GM19324 (cell line): ENCODE measurements at regions not wholly inside any gene's neighbourhood (a gene's known extent, or its start where the extent isn't known, plus 50 kb on each side); places are given as distances from the start of the nearest gene placed in this dataset.
"Not testable (repeated sequence)": the region's sequence is repeated elsewhere in the genome, so short reads cannot be mapped to it uniquely, and the experiment has no call there.

ENCODE experiments used
- ATAC-seq: cut with Tn5 transposase; IDR thresholded peaks from one replicate; pipeline ENCODE4 v1.9.1; 2021; ENCODE audit warnings: mild to moderate bottlenecking, moderate library complexity; ENCODE audit not compliant: unreplicated experiment, low FRiP score

DNA sequence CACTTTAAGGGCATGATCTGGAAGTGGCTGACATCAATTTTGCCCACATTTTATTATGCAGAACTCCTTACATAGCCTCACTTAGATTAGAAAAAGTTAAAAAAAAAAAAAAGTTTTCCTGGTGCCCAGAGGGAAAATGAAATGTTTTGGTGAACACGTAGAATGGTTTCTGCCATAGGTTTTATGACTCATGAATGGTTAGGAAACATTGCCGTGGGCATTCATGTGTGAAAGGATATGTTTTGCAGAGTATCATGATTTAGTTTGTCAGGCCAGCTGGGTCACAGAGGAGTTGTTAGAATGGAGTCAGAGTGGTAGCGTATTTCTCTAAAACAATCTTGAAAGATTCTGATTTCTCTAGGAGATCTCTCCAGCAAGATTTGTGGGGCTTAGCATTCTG lies 133.8 kb downstream of the MRPL57 start:
- ATAC-seq = no peak

DNA sequence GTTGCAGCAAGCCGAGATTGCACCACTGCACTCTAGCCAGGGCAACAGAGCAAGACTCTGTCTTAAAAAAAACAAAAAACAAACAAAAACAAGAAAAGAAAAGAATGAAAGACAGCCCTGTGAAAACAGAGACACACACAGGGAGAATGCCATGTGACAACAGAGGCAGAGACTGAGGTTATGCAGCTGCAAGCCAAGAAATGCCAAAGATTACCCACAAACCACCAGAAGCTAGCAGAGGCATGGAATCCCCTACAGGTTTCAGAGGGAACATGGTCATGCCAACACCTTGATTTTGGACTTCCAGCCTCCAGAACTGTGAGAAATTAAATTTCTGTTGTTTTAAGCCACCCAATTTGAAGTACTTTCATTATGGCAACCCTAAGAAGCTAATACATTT lies 138.5 kb downstream of the MRPL57 start:
- not testable (repeated sequence) for ATAC-seq

DNA sequence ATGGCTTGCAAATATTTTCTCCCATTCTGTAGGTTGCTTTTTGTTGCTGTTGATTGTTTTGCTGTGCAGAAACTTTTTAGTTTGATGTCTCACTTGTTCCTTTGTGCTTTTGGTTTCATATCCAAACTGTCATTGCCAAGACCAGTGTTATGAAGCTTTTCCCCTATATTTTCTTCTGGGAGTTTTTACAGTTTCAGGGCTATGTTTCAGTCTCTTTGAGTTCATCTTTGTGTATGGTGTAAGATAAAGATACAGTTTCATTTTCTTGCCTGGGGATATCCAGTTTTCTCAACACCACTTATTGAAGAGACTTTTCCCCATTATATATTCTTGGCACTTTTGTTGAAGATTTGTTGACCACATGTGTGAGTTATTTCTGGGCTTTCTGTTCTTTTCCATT lies 139.9 kb downstream of the MRPL57 start:
- no peak for ATAC-seq

DNA sequence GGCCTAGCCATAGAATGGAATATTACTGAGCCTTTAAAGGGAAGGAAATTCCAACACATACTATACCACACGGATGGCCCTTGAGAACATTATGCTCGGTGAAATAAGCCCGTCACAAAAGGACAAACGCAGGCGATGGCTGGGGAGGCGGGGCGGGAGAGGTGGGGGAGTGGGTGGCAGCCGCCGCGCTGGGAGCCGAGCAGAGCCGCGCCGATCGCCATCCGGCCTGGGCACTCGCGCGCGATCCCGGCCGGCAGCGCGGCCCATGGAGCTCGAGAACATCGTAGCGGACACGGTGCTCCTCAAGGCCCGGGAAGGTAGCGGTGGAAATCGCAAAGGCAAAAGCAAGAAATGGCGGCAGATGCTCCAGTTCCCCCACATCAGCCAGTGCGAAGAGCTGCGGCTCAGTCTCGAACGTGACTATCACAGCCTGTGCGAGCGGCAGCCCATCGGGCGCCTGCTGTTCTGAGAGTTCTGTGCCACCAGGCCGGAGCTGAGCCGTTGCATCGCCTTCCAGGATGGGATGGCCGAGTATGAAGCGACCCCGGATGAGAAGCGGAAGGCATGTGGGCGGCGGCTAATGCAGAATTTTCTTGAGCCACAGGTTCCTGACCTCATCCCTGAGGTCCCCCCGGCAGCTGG lies 140.1 kb downstream of the ZDHHC20 start:
- no peak for ATAC-seq

DNA sequence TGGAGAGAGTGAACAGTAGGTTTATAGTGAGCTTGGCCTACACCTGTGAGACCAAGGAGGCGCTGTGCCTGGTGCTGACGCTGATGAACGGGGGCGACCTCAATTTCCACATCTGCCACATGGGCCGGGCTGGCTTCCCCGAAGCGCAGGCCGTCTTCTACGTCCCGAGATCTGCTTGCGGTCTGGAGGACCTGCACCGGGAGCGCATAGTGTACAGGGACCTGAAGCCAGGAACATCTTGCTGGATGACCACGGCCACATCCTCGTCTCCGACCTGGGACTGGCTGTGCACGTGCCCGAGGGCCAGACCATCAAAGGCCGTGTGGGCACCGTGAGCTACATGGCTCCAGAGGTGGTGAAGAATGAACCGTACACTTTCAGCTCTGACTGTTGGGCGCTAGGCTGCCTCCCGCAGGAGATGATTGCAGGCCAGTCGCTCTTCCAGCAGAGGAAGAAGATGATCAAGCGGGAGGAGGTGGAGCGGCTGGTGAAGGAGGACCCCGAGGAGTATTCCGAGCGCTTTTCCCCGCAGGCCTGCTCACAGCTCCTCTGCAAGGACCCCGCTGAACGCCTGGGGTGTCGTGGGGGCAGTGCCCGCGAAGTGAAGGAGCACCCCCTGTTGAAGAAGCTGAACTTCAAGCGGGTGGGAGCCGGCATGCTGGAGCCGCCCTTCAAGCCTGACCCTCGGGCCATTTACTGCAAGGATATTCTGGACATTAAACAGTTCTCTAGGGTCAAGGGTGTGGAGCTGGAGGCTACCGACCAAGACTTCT lies 139.0 kb downstream of the ZDHHC20 start:
- ATAC-seq = no peak

DNA sequence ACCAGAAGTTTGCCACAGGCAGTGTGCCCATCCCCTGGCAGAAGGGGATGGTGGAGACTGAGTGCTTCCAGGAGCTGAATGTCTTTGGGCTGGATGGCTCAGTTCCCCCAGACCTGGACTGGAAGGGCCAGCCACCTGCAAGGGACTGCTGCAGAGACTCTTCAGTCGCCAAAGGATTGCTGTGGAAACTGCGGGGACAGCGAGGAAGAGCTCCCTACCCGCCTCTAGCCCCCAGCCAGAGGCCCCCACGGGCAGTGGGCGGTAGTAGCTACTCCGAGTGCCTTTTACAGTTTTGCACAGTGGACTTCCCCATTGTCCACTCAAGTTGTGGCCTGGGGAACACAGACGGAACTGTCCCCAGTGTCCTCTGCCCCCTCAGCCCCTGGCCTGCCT lies 138.5 kb downstream of the ZDHHC20 start:
- ATAC-seq = no peak

DNA sequence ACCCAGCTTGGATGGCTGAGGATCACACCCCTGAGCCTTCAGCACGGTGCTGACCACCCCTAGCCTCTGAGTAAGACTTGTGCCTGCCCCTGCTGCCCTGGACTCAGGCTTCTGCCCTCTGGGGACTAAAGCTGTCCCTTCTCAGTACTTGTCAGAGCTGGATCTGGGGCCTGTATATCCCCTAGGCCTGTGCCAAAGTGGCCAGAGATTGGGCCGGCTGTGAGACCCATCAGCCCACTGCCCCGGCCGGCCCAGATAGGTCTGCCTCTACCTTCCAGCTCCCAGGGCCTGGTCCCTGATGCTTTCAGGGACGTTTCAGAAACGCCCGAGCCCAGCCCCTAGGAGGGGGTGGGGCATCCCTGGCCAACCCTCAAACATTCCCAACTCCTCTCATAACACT lies 137.8 kb downstream of the ZDHHC20 start:
- ATAC-seq = no peak

DNA sequence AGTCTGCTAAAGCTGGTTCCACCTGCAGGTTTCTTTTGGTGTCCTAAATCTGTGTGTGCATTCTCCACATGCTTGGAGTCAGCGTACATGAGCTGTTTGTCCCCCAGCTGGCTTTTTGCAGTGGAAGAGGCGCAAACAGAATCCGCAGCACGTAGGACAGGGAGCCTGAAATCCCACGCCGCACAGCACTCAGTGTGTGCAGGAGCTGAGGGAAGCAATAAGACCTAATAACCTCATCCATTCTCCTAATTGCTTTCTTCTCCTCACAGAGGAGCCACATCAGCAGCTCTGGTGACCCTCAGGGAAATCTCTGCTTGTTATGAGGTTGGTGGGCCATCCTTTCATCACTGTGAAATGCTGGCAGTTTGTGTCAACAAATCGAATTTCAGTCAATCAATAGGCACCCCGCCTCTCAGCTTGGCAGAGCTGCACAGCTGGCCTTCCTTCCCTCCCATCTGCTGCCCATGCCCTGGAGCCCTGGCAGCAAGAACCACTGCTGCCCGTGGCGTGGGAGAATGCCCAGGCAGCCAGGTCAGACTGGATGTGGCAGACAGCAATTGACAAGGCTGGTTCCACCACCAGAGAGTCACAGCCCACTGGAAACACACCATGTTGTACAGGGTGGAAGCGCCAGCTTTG lies 136.7 kb downstream of the ZDHHC20 start:
- no peak for ATAC-seq
